Tibial nerve (tissue), 4 donors: ENCODE measurements at regions not wholly inside any gene's neighbourhood (a gene's known extent, or its start where the extent isn't known, plus 50 kb on each side); places are given as distances from the start of the nearest gene placed in this dataset.
"Not testable (repeated sequence)": the region's sequence is repeated elsewhere in the genome, so short reads cannot be mapped to it uniquely, and the experiment has no call there.

Source experiments
- DNase-seq, 2 donors: peaks; one replicate each; pipeline ENCODE4 v3.0.0-alpha.2; 2019; ENCODE audit warnings: low spot score in 2 of 2
- H3K27ac ChIP-seq, 4 donors: fragments of 200-600 bp; sonication (generic) in 3 of 4; one replicate each; pipeline ENCODE4 v1.5.1; 2017 to 2019; ENCODE audit warnings: mild to moderate bottlenecking in 1 of 4
- H3K27me3 ChIP-seq, 2 donors: fragments of 200-600 bp; sonication (generic) in 1 of 2; one replicate each; pipeline versions ENCODE4 v1.5.1 to v1.6.0; 2017 to 2019
- H3K36me3 ChIP-seq, 3 donors: fragments of 200-600 bp; sonication (generic); one replicate each; pipeline ENCODE4 v1.5.1; 2018 to 2019
- H3K4me1 ChIP-seq, 4 donors: fragments of 200-600 bp; sonication (generic) in 3 of 4; one replicate each; pipeline ENCODE4 v1.5.1; 2017 to 2019
- H3K4me3 ChIP-seq, 4 donors: fragments of 200-600 bp; sonication (generic) in 3 of 4; one replicate each; pipeline ENCODE4 v1.5.1; 2017 to 2019; ENCODE audit warnings: mild to moderate bottlenecking in 1 of 4, moderate library complexity in 1 of 4
- H3K9me3 ChIP-seq, 4 donors: fragments of 200-600 bp; sonication (generic) in 3 of 4; one replicate each; pipeline ENCODE4 v1.5.1; 2017 to 2019
- EP300 ChIP-seq, 2 donors: sonication (generic); formaldehyde crosslinking; IDR thresholded peaks; one replicate each; pipeline ENCODE4 v1.6.1; 2017; ENCODE audit warnings: antibody characterized with exemption in 2 of 2, mild to moderate bottlenecking in 1 of 2
- POLR2A ChIP-seq, 2 donors: fragments of 450-650 bp; IDR thresholded peaks; one replicate each; pipeline ENCODE4 v1.6.1; 2017; ENCODE audit warnings: antibody characterized with exemption in 2 of 2, mild to moderate bottlenecking in 2 of 2, moderate library complexity in 2 of 2
- WGBS, 2 donors: methylation state at CpG; one replicate each; pipeline ENCODE4 v1.1.5; 2018; 5-methylcytosine and 5-hydroxymethylcytosine counted together
- TF ChIP-seq, protein P1 (sequence below), 5 experiments: fragments of 200-600 bp in 3 of 5; fragments of 450-650 bp in 2 of 5; sonication (generic) in 3 of 5; IDR thresholded peaks; one replicate each; pipeline ENCODE4 v1.5.1; 2016 to 2019; ENCODE audit warnings: antibody characterized with exemption in 5 of 5, mild to moderate bottlenecking in 3 of 5, moderate library complexity in 2 of 5

DNA sequence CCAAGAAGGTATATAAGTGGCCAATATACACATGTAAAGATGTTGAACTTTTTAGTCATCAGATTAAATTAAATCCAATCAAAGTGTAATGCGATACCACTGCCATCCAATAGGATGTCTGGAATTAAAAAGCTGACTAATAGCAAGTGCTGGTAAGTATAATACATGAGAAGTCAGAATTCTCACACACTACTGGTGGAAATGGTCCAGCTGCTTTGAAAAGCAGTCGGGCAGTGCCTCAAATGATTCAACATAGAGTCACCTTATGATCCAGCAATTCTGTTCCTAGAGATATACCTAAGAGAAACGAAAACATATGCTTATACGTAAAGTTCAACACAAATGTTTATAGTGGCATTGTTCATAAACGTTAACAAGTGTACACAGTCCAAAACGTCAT is 124.1 kb upstream of the MYT1L start:
- TF ChIP-seq POLR2A (IDR thresholded peaks at IDR 0.05) (no peak), EP300 (IDR thresholded peaks at IDR 0.05) (no peak)
- TF ChIP-seq, protein P1, sequence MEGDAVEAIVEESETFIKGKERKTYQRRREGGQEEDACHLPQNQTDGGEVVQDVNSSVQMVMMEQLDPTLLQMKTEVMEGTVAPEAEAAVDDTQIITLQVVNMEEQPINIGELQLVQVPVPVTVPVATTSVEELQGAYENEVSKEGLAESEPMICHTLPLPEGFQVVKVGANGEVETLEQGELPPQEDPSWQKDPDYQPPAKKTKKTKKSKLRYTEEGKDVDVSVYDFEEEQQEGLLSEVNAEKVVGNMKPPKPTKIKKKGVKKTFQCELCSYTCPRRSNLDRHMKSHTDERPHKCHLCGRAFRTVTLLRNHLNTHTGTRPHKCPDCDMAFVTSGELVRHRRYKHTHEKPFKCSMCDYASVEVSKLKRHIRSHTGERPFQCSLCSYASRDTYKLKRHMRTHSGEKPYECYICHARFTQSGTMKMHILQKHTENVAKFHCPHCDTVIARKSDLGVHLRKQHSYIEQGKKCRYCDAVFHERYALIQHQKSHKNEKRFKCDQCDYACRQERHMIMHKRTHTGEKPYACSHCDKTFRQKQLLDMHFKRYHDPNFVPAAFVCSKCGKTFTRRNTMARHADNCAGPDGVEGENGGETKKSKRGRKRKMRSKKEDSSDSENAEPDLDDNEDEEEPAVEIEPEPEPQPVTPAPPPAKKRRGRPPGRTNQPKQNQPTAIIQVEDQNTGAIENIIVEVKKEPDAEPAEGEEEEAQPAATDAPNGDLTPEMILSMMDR (IDR thresholded peaks at IDR 0.05) = no peak
- 86 to 88% methylated on average over 6 of the region's 6 CpGs for WGBS, 2 donors

GRCh38 chr2:2452961-2453360 is 121.9 kb upstream of the MYT1L start:
- 43 to 44% methylated on average over 4 of the region's 4 CpGs for WGBS, 2 donors

More for the DNA sequence above, 124.1 kb upstream of the MYT1L start:
- no peaks in the 10 kb centered on the region for H3K27me3 ChIP-seq
- DNase-seq = no peak
- H3K4me1 ChIP-seq = no peaks in the 10 kb centered on the region
- H3K9me3 ChIP-seq = no peaks in the 10 kb centered on the region
- H3K27ac ChIP-seq = no peak overlapping the region
- no peaks in the 10 kb centered on the region for H3K36me3 ChIP-seq
- H3K4me3 ChIP-seq = no peak overlapping the region

GRCh38 chr2:2451275-2451674 is 120.2 kb upstream of the MYT1L start:
- not testable (repeated sequence) for H3K4me1 ChIP-seq
- WGBS, 2 donors = 74 to 100% methylated on average over 2 to 4 of the region's 4 CpGs

More at GRCh38 chr2:2452961-2453360, 121.9 kb upstream of the MYT1L start:
- Histone ChIP-seq H3K9me3 (no peaks in the 10 kb centered on the region), H3K27me3 (no peaks in the 10 kb centered on the region), H3K27ac (no peak overlapping the region), H3K4me1 (no peaks in the 10 kb centered on the region), H3K4me3 (no peak overlapping the region), H3K36me3 (no peaks in the 10 kb centered on the region)
- no peak for DNase-seq
- TF ChIP-seq EP300 (IDR thresholded peaks at IDR 0.05) = no peak
- TF ChIP-seq, protein P1 (IDR thresholded peaks at IDR 0.05) = no peak
- no peak for TF ChIP-seq POLR2A (IDR thresholded peaks at IDR 0.05)

GRCh38 chr2:2448178-2448577 is 117.1 kb upstream of the MYT1L start:
- no peak for DNase-seq
- 85 to 86% methylated on average over 4 of the region's 4 CpGs for WGBS, 2 donors
- no peak overlapping the region for H3K27ac ChIP-seq
- no peak for TF ChIP-seq EP300 (IDR thresholded peaks at IDR 0.05)
- TF ChIP-seq, protein P1 (IDR thresholded peaks at IDR 0.05) = no peak
- TF ChIP-seq POLR2A (IDR thresholded peaks at IDR 0.05) = no peak
- no peak overlapping the region for H3K4me3 ChIP-seq
- H3K27me3 ChIP-seq = no peaks in the 10 kb centered on the region
- no peaks in the 10 kb centered on the region for H3K9me3 ChIP-seq
- H3K4me1 ChIP-seq = no peaks in the 10 kb centered on the region
- no peaks in the 10 kb centered on the region for H3K36me3 ChIP-seq

More at GRCh38 chr2:2451275-2451674, 120.2 kb upstream of the MYT1L start:
- H3K9me3 ChIP-seq, DNase-seq, H3K4me3 ChIP-seq, H3K27me3 ChIP-seq, H3K36me3 ChIP-seq, H3K27ac ChIP-seq: not testable (repeated sequence)

DNA sequence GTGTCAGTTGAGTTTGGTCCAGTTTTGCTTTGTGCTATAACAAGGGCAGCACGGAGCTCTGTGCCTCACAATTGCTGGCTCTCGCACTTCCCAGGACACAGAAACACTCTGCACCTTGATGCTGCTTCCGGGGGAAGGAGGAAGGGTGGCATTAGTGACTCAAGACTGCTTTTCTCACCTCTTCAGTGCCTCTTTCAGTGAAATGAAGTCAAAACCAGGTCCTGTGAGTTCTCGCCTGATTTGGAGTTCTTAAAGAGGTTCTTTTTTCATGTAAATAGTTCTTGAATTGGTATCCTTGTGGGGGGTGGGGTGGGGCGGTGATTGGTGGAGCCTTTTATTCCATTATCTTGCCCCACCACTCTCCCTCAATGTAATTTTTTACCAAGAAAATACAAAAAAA is 91.5 kb upstream of the MYT1L start:
- WGBS, 2 donors = 70 to 80% methylated on average over 5 of the region's 5 CpGs
- no peaks in the 10 kb centered on the region for H3K4me1 ChIP-seq

More for the DNA sequence above, 91.5 kb upstream of the MYT1L start:
- TF ChIP-seq POLR2A (IDR thresholded peaks at IDR 0.05) (no peak), EP300 (IDR thresholded peaks at IDR 0.05) (no peak)
- TF ChIP-seq, protein P1 (IDR thresholded peaks at IDR 0.05) = no peak
- no peak for DNase-seq
- H3K9me3 ChIP-seq = peaks cover 0 to 4% (median 0%) of the 10 kb centered on the region in 4 donors
- H3K4me3 ChIP-seq = no peak overlapping the region
- H3K36me3 ChIP-seq = no peaks in the 10 kb centered on the region
- no peaks in the 10 kb centered on the region for H3K27me3 ChIP-seq
- no peak overlapping the region for H3K27ac ChIP-seq
